Endothelial cell of umbilical vein (primary cell): ENCODE measurements at regions not wholly inside any gene's neighbourhood (a gene's known extent, or its start where the extent isn't known, plus 50 kb on each side); places are given as distances from the start of the nearest gene placed in this dataset.

Source experiments
- CTCF ChIP-seq, 2 donors: IDR thresholded peaks; 1 replicate in 1 of 2; 2 replicates in 1 of 2; pipeline ENCODE4 v1.5.1; 2011; ENCODE audit warnings: low read length in 2 of 2, mild to moderate bottlenecking in 2 of 2, moderate library complexity in 2 of 2, control low read depth in 1 of 2, inconsistent platforms in 1 of 2, low read depth in 1 of 2; ENCODE audit not compliant: insufficient read depth in 1 of 2; ENCODE audit errors: extremely low read depth in 1 of 2
- EZH2 ChIP-seq: IDR thresholded peaks from 2 replicates; pipeline ENCODE4 v1.6.1; 2012; ENCODE audit warnings: borderline replicate concordance, low read depth, mild to moderate bottlenecking, moderate library complexity, low read length, inconsistent platforms; ENCODE audit not compliant: severe bottlenecking
- MAX ChIP-seq: IDR thresholded peaks from 2 replicates; pipeline ENCODE4 v1.6.1; 2011; ENCODE audit not compliant: insufficient read depth, insufficient read length
- MYC ChIP-seq: IDR thresholded peaks from one replicate; pipeline ENCODE4 v1.6.1; 2011; ENCODE audit warnings: mild to moderate bottlenecking, low read depth, low read length
- POLR2A ChIP-seq: IDR thresholded peaks from 2 replicates; pipeline ENCODE4 v1.6.1; 2012; ENCODE audit warnings: low read depth, mild to moderate bottlenecking, control low read depth, low read length
- POLR2AphosphoS5 ChIP-seq: IDR thresholded peaks from 2 replicates; pipeline ENCODE4 v1.6.1; 2012; ENCODE audit warnings: low read depth, mild to moderate bottlenecking, control low read depth, low read length, moderate library complexity; ENCODE audit not compliant: insufficient read depth

GRCh38 chrY:19503092-19503449, 241.5 kb downstream of the KDM5D start:
- no peak for TF ChIP-seq MYC
- TF ChIP-seq POLR2AphosphoS5 = no peak
- TF ChIP-seq EZH2 = no peak
- no peak for TF ChIP-seq POLR2A
- TF ChIP-seq CTCF (IDR thresholded peaks at IDR 0.05; ENCODE audit: extremely low read depth in 1 of 2, insufficient read depth in 1 of 2, low read depth in 1 of 2, low read length in 2 of 2) = no peak
- no peak for TF ChIP-seq MAX
